ENCODE measurements at regions not wholly inside any gene's neighbourhood (a gene's known extent, or its start where the extent isn't known, plus 50 kb on each side); places are given as distances from the start of the nearest gene placed in this dataset.

GRCh38 chr17:77306048-77306789 lies 165.4 kb downstream of the SEC14L1 start:
- Mint-ChIP-seq H3K27me3 (ENCODE audit: unreplicated experiment) (peaks cover 3% of the 10 kb centered on the region), H3K9me3 (ENCODE audit: unreplicated experiment) (no peaks in the 10 kb centered on the region), H3K27ac (ENCODE audit: unreplicated experiment) (no peak overlapping the region), H3K36me3 (ENCODE audit: low read depth, unreplicated experiment) (no peaks in the 10 kb centered on the region), H3K4me1 (ENCODE audit: unreplicated experiment) (peaks cover 8% of the 10 kb centered on the region), H3K4me3 (ENCODE audit: unreplicated experiment) (no peak overlapping the region)
- no peak for DNase-seq (ENCODE audit: low spot score)
- no peak for TF ChIP-seq CTCF (IDR thresholded peaks at IDR 0.05; ENCODE audit: unreplicated experiment)

GRCh38 chr17:77306790-77307478 lies 166.2 kb downstream of the SEC14L1 start:
- Mint-ChIP-seq H3K36me3 (ENCODE audit: low read depth, unreplicated experiment) (no peaks in the 10 kb centered on the region), H3K4me3 (ENCODE audit: unreplicated experiment) (no peak overlapping the region), H3K9me3 (ENCODE audit: unreplicated experiment) (no peaks in the 10 kb centered on the region), H3K27me3 (ENCODE audit: unreplicated experiment) (peaks cover 3% of the 10 kb centered on the region), H3K4me1 (ENCODE audit: unreplicated experiment) (peaks cover 8% of the 10 kb centered on the region), H3K27ac (ENCODE audit: unreplicated experiment) (peak overlapping the region; percentile 57)
- no peak for TF ChIP-seq CTCF (IDR thresholded peaks at IDR 0.05; ENCODE audit: unreplicated experiment)
- no peak for DNase-seq (ENCODE audit: low spot score)

- Mint-ChIP-seq H3K9me3 (ENCODE audit: unreplicated experiment) (no peaks in the 10 kb centered on the region), H3K27ac (ENCODE audit: unreplicated experiment) (peak overlapping the region; percentile 57), H3K4me3 (ENCODE audit: unreplicated experiment) (no peak overlapping the region), H3K27me3 (ENCODE audit: unreplicated experiment) (peaks cover 5% of the 10 kb centered on the region), H3K4me1 (ENCODE audit: unreplicated experiment) (peaks cover 8% of the 10 kb centered on the region), H3K36me3 (ENCODE audit: low read depth, unreplicated experiment) (no peaks in the 10 kb centered on the region)
- DNase-seq (ENCODE audit: low spot score): no peak
- TF ChIP-seq CTCF (IDR thresholded peaks at IDR 0.05; ENCODE audit: unreplicated experiment): no peak
These were observed 166.9 kb downstream of the SEC14L1 start for GRCh38 chr17:77307479-77308198.

- DNase-seq (ENCODE audit: low spot score): no peak
- Mint-ChIP-seq H3K9me3 (ENCODE audit: unreplicated experiment) (no peaks in the 10 kb centered on the region), H3K4me1 (ENCODE audit: unreplicated experiment) (peaks cover 3% of the 10 kb centered on the region), H3K4me3 (ENCODE audit: unreplicated experiment) (no peak overlapping the region), H3K27me3 (ENCODE audit: unreplicated experiment) (peaks cover 5% of the 10 kb centered on the region), H3K27ac (ENCODE audit: unreplicated experiment) (no peak overlapping the region), H3K36me3 (ENCODE audit: low read depth, unreplicated experiment) (no peaks in the 10 kb centered on the region)
- no peak for TF ChIP-seq CTCF (IDR thresholded peaks at IDR 0.05; ENCODE audit: unreplicated experiment)
These were observed 168.3 kb downstream of the SEC14L1 start for GRCh38 chr17:77308861-77309726.
